Astrocyte of the cerebellum (primary cell): ENCODE measurements at regions not wholly inside any gene's neighbourhood (a gene's known extent, or its start where the extent isn't known, plus 50 kb on each side); places are given as distances from the start of the nearest gene placed in this dataset.

ENCODE experiments used
- DNase-seq: peaks from one replicate; pipeline ENCODE4 v3.0.0-alpha.2; 2011; ENCODE audit warnings: low read depth
- H3K4me3 ChIP-seq: 2 replicates; pipeline ENCODE4 v1.5.1; 2011; ENCODE audit warnings: mild to moderate bottlenecking, low read depth, low read length, moderate library complexity
- CTCF ChIP-seq: IDR thresholded peaks from 2 replicates; pipeline ENCODE4 v1.5.1; 2012; ENCODE audit warnings: low read length, low read depth, moderate library complexity, mild to moderate bottlenecking; ENCODE audit errors: missing control alignments
- in situ Hi-C: cut with HindIII; loops from 2 replicates; pipeline ENCODE4 v1.10.0; 2017; ENCODE audit warnings: low sequenced_read_pairs

GRCh38 chr2:128911276-128911675 is 592.6 kb upstream of the HS6ST1 start:
- no peak for DNase-seq
- in situ Hi-C loops: no loop called here
- H3K4me3 ChIP-seq: no peak overlapping the region
- TF ChIP-seq CTCF: no peak

DNA sequence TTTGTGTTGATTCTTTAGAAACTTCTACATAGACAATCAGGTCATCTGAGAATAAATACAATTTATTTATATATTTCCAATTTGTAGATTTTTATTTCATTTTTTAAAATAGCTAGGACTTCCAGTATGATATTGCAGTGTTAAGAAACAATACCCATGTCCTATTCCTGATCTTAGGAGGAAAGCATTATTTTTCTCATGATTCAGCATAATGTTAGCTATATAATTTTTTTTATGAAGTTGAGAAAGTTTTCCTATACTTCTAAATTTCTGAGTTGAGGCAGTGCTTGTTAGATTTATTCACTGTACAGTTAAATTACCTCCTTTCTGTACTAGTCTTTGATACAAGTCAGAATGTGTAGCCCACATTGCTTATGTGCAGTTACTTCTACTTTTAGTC is 595.7 kb upstream of the HS6ST1 start:
- TF ChIP-seq CTCF: no peak
- H3K4me3 ChIP-seq: no peak overlapping the region
- no peak for DNase-seq
- in situ Hi-C loops: no loop called here

GRCh38 chr2:128921751-128922150 is 603.1 kb upstream of the HS6ST1 start:
- no peak for TF ChIP-seq CTCF

GRCh38 chr2:128922154-128922553 is 603.5 kb upstream of the HS6ST1 start:
- no peak for TF ChIP-seq CTCF
- DNase-seq: no peak
- H3K4me3 ChIP-seq: no peak overlapping the region
- in situ Hi-C loops: no loop called here

More at GRCh38 chr2:128921751-128922150, 603.1 kb upstream of the HS6ST1 start:
- in situ Hi-C loops: no loop called here
- no peak overlapping the region for H3K4me3 ChIP-seq
- no peak for DNase-seq

GRCh38 chr2:128925631-128926030 is 607.0 kb upstream of the HS6ST1 start:
- in situ Hi-C loops: no loop called here
- no peak for DNase-seq
- H3K4me3 ChIP-seq: no peak overlapping the region
- no peak for TF ChIP-seq CTCF

DNA sequence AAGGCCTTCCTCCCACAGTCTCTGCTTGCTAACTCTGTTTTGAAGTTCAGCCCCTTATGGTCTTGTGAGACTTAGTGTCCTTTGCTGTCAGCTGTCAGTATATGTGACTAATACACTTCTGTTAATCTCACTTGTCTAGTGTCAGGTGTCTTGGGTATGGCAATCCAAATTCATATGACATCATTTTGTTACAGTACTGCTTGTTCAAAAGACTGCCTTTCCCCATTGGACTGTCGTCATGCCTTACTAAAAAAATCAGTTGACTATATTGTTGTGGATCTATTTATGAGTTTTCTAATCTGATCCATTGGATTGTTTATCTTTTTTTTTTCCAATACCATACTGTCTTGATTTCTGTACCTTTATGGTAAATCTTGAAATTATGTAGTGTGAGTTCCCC is 611.4 kb upstream of the HS6ST1 start:
- TF ChIP-seq CTCF: no peak
- DNase-seq: no peak
- in situ Hi-C loops: no loop called here
- H3K4me3 ChIP-seq: no peak overlapping the region

DNA sequence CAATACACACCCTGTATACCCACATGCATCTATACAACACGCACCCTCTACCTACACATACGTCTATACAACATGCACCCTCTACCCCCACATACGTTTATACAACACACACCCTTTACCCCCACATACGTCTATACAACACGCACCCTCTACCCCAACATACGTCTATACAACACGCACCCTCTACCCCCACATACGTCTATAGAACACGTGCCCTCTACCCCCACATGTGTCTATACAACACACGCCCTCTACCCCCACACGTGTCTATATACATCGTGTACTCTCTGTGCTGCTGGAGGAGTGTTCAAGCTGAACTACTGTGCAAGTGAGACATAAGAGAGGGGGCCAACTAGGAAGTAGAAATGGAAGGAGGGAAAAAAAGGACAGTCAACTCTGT is 621.7 kb upstream of the HS6ST1 start:
- no peak overlapping the region for H3K4me3 ChIP-seq
- no peak for TF ChIP-seq CTCF
- DNase-seq: no peak
- in situ Hi-C loops: no loop called here
